ENCODE measurements at regions not wholly inside any gene's neighbourhood (a gene's known extent, or its start where the extent isn't known, plus 50 kb on each side); places are given as distances from the start of the nearest gene placed in this dataset.

- no peak for TF ChIP-seq SUZ12 (IDR thresholded peaks at IDR 0.05; ENCODE audit: extremely low read depth, insufficient read depth, insufficient read length)
- no peak for TF ChIP-seq ZNF274 (IDR thresholded peaks at IDR 0.05; ENCODE audit: low read depth, low read length)
These were observed 567.3 kb downstream of the PDHA2 start for GRCh38 chr4:96407225-96407624.
